HUES64 (cell line): ENCODE measurements at regions not wholly inside any gene's neighbourhood (a gene's known extent, or its start where the extent isn't known, plus 50 kb on each side); places are given as distances from the start of the nearest gene placed in this dataset.

Experiments
- H3K27ac ChIP-seq: 2 replicates; pipeline ENCODE4 v1.7.0; 2013; ENCODE audit warnings: low read depth, low read length, inconsistent platforms
- H3K27me3 ChIP-seq: 2 replicates; pipeline ENCODE4 v1.6.1; 2013; ENCODE audit warnings: mild to moderate bottlenecking, low read length; ENCODE audit not compliant: insufficient read depth
- H3K36me3 ChIP-seq: 2 replicates; pipeline ENCODE4 v1.6.1; 2013; ENCODE audit warnings: mild to moderate bottlenecking, low read length; ENCODE audit not compliant: insufficient read depth
- H3K4me1 ChIP-seq: 2 replicates; pipeline ENCODE4 v1.6.1; 2013; ENCODE audit warnings: mild to moderate bottlenecking, low read length, moderate library complexity; ENCODE audit not compliant: insufficient read depth
- H3K4me3 ChIP-seq: 2 replicates; pipeline ENCODE4 v1.5.1; 2013; ENCODE audit warnings: mild to moderate bottlenecking, low read length, moderate library complexity
- H3K9ac ChIP-seq: 2 replicates; pipeline ENCODE4 v1.6.1; 2013; ENCODE audit warnings: mild to moderate bottlenecking, low read depth, low read length
- H3K9me3 ChIP-seq: 2 replicates; pipeline ENCODE4 v1.6.1; 2013; ENCODE audit warnings: low read depth, low read length; ENCODE audit not compliant: insufficient read depth
- WGBS: fragments of 150-250, 120-280 bp; methylation state at CpG from one replicate; pipeline ENCODE4 v1.1.7; 2013; ENCODE audit warnings: missing lambda C conversion rate; 5-methylcytosine and 5-hydroxymethylcytosine counted together

- no peaks in the 10 kb centered on the region for H3K36me3 ChIP-seq
- no peak overlapping the region for H3K4me3 ChIP-seq
- peaks cover 28% of the 10 kb centered on the region for H3K4me1 ChIP-seq
- no peak overlapping the region for H3K9ac ChIP-seq
- no peak overlapping the region for H3K27ac ChIP-seq
- no peaks in the 10 kb centered on the region for H3K9me3 ChIP-seq
- WGBS: 95% methylated on average over 1 of the region's 1 CpG
- H3K27me3 ChIP-seq: no peaks in the 10 kb centered on the region
Measured at GRCh38 chr2:120869036-120869729, 133.5 kb downstream of the GLI2 start.

- Histone ChIP-seq H3K27me3 (no peaks in the 10 kb centered on the region), H3K4me3 (no peak overlapping the region), H3K9me3 (no peaks in the 10 kb centered on the region), H3K9ac (no peak overlapping the region), H3K4me1 (peaks cover 28% of the 10 kb centered on the region), H3K36me3 (no peaks in the 10 kb centered on the region), H3K27ac (no peak overlapping the region)
- 80% methylated on average over 5 of the region's 5 CpGs for WGBS
Measured at GRCh38 chr2:120869730-120870466, 134.2 kb downstream of the GLI2 start.

- no peak overlapping the region for H3K4me3 ChIP-seq
- no peaks in the 10 kb centered on the region for H3K27me3 ChIP-seq
- H3K9me3 ChIP-seq: no peaks in the 10 kb centered on the region
- peaks cover 28% of the 10 kb centered on the region for H3K4me1 ChIP-seq
- no peak overlapping the region for H3K9ac ChIP-seq
- H3K36me3 ChIP-seq: no peaks in the 10 kb centered on the region
- H3K27ac ChIP-seq: no peak overlapping the region
- 97% methylated on average over 9 of the region's 9 CpGs for WGBS
Measured at GRCh38 chr2:120870467-120870788, 134.8 kb downstream of the GLI2 start.

- WGBS: 93% methylated on average over 10 of the region's 10 CpGs
- no peak overlapping the region for H3K9ac ChIP-seq
- H3K9me3 ChIP-seq: no peaks in the 10 kb centered on the region
- H3K36me3 ChIP-seq: no peaks in the 10 kb centered on the region
- H3K4me3 ChIP-seq: no peak overlapping the region
- peaks cover 28% of the 10 kb centered on the region for H3K4me1 ChIP-seq
- no peak overlapping the region for H3K27ac ChIP-seq
- H3K27me3 ChIP-seq: no peaks in the 10 kb centered on the region
Measured at GRCh38 chr2:120871016-120871635, 135.5 kb downstream of the GLI2 start.

- Histone ChIP-seq H3K36me3 (no peaks in the 10 kb centered on the region), H3K9me3 (no peaks in the 10 kb centered on the region), H3K27ac (no peak overlapping the region), H3K4me3 (no peak overlapping the region), H3K9ac (no peak overlapping the region), H3K4me1 (peaks cover 23% of the 10 kb centered on the region), H3K27me3 (no peaks in the 10 kb centered on the region)
- WGBS: 87% methylated on average over 7 of the region's 7 CpGs
Measured at GRCh38 chr2:120871881-120872620, 136.4 kb downstream of the GLI2 start.

DNA sequence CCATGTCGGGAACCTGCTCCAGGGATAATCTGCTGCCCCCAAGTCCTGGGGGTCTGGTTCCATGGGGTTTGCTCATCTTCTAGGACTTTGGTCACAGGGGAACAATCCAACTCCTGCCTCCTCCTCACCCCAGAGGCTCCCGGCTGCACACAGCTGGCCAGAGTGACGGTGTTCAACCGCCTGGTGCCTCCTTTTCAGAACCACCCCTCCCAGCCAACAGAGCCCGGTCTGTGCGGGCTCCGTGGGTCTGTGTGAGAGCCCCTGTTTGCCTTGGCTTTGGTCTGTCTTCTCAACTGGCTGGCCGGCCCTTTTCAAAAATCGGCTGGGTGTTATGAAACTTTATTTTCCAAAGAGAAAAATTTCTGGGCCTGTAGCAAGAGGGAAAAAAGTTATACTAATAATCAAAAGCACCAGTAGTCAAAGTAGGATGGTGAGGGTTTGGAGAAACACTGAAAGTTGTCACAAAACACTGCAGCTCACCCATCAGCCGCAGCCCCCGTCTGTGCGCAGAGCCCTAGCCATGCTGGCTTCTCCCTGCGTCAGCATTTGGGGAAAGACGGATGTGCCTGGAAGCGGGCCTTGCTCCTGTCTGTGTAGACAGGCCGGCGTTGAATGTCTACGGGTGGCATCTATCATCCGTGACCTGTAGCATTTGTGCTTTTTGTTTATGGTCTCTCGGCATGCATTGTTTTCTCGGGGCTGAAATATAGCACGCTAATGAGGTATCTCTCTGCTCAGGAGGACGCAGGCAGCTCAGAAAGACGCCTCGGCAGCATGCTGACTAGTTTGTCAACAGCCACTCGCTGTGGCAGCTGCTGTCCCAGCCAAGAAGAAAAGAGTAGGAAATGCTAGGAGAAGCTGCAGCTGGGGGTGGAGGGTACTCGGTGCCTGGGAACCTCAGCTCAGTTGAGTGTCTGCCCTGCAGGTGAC lies 138.6 kb downstream of the GLI2 start:
- Histone ChIP-seq H3K4me3 (no peak overlapping the region), H3K27ac (no peak overlapping the region), H3K4me1 (peaks cover 10% of the 10 kb centered on the region), H3K9ac (no peak overlapping the region), H3K36me3 (no peaks in the 10 kb centered on the region), H3K27me3 (no peaks in the 10 kb centered on the region), H3K9me3 (no peaks in the 10 kb centered on the region)
- WGBS: 83% methylated on average over 27 of the region's 27 CpGs

GRCh38 chr2:120874888-120875275 lies 139.2 kb downstream of the GLI2 start:
- H3K27me3 ChIP-seq: no peaks in the 10 kb centered on the region
- H3K9me3 ChIP-seq: no peaks in the 10 kb centered on the region
- H3K4me1 ChIP-seq: peaks cover 11% of the 10 kb centered on the region
- no peaks in the 10 kb centered on the region for H3K36me3 ChIP-seq
- H3K9ac ChIP-seq: no peak overlapping the region
- WGBS: 93% methylated on average over 5 of the region's 5 CpGs
- no peak overlapping the region for H3K27ac ChIP-seq
- no peak overlapping the region for H3K4me3 ChIP-seq

DNA sequence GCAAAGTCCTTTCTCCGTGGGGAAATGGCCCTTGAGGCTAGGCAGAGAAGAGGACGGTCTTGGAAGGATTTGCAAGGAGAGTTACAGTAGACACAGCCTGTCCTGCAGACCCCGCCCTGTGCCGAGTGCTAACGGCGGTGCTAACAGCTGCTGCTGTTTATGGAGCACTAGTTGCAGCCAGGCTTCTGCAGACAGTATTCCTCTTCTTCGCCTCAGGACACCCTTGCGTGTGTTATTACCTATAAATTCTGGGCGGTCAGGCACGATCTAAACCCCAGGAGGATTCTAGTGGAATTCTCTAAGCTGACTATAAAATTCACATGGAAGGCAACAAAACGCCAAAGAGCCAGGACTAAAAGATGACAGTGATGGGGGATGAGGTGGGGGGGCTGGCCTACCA lies 139.8 kb downstream of the GLI2 start:
- no peak overlapping the region for H3K9ac ChIP-seq
- H3K4me1 ChIP-seq: peaks cover 14% of the 10 kb centered on the region
- no peaks in the 10 kb centered on the region for H3K27me3 ChIP-seq
- H3K9me3 ChIP-seq: no peaks in the 10 kb centered on the region
- 89% methylated on average over 11 of the region's 11 CpGs for WGBS
- H3K4me3 ChIP-seq: no peak overlapping the region
- no peak overlapping the region for H3K27ac ChIP-seq
- no peaks in the 10 kb centered on the region for H3K36me3 ChIP-seq

DNA sequence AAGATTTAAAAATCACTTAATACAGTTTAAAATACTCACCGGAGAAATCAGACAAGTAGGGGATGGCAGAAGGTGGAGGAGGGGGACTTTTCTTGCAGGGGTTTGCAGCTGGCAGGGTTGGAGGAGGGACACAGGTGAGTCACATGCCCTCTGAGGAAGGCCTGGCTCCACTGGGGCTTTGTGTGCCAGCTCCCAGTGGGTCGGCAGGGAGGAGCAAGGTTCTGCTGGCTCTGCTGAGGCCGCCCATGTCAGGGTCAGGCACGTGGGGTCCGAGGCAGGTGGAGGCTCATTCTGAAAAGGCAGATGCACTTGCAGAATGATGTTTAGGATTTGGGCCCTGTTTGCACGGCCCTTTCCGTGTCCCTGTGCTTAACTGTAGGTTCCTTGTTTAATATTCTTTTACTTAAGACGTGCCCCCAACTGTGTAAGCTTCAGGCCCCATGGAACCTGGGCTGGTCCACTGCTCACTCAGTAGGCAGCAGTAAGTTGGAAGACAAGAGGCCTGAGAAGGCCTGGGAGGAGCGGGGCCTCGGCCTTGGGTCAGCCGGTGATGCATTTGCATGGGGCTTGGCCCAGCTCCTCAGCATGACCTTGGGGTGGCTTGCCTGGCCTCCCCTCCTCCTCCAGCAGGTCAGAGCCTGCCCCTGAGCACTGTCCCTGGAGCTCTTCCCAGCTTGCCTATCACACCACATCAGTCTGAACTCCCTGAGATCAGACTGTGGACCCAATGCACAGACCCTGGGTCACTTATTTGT lies 141.0 kb downstream of the GLI2 start:
- Histone ChIP-seq H3K4me1 (peaks cover 14% of the 10 kb centered on the region), H3K4me3 (no peak overlapping the region), H3K36me3 (no peaks in the 10 kb centered on the region), H3K9ac (no peak overlapping the region), H3K27ac (no peak overlapping the region), H3K9me3 (no peaks in the 10 kb centered on the region), H3K27me3 (no peaks in the 10 kb centered on the region)
- WGBS: 86% methylated on average over 11 of the region's 11 CpGs

DNA sequence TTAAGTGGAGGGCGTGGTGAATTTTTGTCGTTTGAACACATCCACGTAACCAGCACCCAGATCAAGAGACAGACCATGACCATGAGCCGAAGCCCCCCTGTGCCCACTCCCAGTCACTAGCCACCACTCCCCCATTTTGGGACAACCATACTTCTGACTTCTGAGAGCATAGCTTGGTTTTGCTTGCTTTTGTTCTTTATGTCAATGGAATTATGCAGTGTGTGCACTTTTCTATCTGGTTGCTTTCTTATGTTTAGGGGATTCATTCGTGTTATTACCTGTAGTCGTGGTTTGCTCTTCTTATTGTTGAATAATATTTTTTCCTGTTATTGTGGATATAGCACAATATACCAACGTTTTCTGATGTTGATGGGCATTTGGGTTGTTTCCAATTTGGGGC lies 141.7 kb downstream of the GLI2 start:
- Histone ChIP-seq H3K4me3 (no peak overlapping the region), H3K9ac (no peak overlapping the region), H3K9me3 (no peaks in the 10 kb centered on the region), H3K27me3 (no peaks in the 10 kb centered on the region), H3K36me3 (no peaks in the 10 kb centered on the region), H3K4me1 (peaks cover 14% of the 10 kb centered on the region), H3K27ac (no peak overlapping the region)
- 98% methylated on average over 7 of the region's 7 CpGs for WGBS
